ENCODE measurements at regions not wholly inside any gene's neighbourhood (a gene's known extent, or its start where the extent isn't known, plus 50 kb on each side); places are given as distances from the start of the nearest gene placed in this dataset.

DNA sequence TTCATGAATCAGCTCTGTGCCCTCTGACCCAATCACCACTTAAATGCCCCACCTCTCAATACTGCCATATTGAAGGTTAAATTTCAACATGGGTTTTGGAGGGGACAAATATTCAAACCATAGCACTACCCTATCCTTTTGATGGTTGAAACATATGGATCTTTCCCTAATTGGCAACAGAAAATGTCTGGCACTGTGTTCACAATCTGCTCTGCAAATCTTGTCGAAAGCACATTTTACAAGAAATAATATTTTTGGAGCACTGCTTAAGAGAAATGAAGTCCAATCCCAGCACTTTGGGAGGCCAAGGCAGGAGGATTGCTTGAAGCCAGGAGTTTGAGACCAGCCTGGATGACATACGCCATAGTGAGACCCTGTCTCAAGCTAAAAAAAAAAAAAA lies 130.6 kb upstream of the FAM9C start:
- H3K4me3 ChIP-seq (ENCODE audit: low read depth, low read length): no peak overlapping the region
- TF ChIP-seq, protein P1, sequence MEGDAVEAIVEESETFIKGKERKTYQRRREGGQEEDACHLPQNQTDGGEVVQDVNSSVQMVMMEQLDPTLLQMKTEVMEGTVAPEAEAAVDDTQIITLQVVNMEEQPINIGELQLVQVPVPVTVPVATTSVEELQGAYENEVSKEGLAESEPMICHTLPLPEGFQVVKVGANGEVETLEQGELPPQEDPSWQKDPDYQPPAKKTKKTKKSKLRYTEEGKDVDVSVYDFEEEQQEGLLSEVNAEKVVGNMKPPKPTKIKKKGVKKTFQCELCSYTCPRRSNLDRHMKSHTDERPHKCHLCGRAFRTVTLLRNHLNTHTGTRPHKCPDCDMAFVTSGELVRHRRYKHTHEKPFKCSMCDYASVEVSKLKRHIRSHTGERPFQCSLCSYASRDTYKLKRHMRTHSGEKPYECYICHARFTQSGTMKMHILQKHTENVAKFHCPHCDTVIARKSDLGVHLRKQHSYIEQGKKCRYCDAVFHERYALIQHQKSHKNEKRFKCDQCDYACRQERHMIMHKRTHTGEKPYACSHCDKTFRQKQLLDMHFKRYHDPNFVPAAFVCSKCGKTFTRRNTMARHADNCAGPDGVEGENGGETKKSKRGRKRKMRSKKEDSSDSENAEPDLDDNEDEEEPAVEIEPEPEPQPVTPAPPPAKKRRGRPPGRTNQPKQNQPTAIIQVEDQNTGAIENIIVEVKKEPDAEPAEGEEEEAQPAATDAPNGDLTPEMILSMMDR (IDR thresholded peaks at IDR 0.05; ENCODE audit: low read depth, low read length, missing control alignments): no peak
- no peak for DNase-seq (ENCODE audit: low read depth)

DNA sequence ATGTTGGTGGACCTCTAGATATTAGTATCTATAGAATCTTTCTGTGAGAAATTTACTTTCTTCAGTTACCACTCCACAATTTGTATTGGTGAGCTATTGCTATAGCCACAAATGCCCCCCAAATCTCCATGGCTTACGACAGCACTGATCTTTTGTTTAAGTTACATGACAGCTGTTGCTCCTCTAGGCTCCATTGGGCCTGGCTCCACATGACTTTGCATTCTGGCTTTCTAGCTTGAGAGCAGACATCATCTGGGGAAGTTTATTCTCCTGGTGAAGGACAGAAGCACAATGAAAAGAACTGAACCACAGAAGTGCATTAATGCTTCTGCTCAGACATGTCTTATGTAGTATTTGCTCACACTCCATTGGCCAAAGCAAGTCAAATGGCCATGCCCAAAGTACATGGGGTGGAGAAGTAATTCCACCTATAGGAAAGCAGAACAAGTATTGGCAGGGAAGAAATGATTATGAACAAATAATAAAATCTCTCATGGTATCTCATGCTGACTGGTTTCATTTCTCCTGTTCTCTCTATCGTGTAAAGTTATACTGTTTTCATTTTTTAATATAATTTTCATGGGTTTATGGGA lies 126.6 kb upstream of the FAM9C start:
- DNase-seq (ENCODE audit: low read depth): no peak
- TF ChIP-seq, protein P1 (IDR thresholded peaks at IDR 0.05; ENCODE audit: low read depth, low read length, missing control alignments): no peak
- H3K4me3 ChIP-seq (ENCODE audit: low read depth, low read length): no peak overlapping the region

DNA sequence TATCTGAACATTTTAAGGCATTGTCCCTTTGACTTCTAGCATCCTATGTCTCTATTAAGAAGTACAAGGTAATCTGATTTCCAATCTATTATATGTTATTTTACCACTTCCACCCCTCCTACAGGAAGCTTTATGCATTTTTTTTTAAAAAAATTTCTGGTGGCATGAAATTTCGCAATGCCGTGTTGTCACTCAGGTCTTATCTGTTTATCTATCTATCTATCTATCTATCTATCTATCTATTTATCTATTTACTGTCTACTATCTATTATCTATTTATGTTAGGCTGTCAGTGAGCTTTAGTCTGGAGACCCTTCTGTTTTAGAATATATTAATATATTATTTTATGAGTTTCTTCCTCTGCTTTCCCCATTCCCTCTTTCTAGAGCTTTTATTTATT lies 125.3 kb upstream of the FAM9C start:
- TF ChIP-seq, protein P1 (IDR thresholded peaks at IDR 0.05; ENCODE audit: low read depth, low read length, missing control alignments): no peak
- no peak overlapping the region for H3K4me3 ChIP-seq (ENCODE audit: low read depth, low read length)
- no peak for DNase-seq (ENCODE audit: low read depth)

DNA sequence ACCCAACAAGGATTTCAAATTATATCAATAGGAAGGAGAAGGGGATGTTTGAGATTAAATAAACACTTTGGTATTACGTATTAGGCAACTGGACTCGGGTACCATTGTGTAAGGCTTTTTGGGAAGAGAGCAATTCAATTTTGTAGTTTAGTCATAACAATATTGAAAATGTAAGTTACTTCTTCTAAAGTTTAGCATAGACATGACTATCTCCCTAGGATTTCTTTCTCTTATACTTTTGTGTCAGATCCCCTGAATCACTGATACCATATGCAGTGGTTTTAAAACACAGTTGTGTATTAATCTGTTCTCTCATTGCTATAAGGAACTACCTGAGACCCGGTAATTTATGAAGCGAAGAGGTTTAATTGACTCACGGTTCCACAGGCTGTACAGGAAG lies 123.8 kb upstream of the FAM9C start:
- TF ChIP-seq, protein P1 (IDR thresholded peaks at IDR 0.05; ENCODE audit: low read depth, low read length, missing control alignments): no peak
- no peak for DNase-seq (ENCODE audit: low read depth)
- no peak overlapping the region for H3K4me3 ChIP-seq (ENCODE audit: low read depth, low read length)

DNA sequence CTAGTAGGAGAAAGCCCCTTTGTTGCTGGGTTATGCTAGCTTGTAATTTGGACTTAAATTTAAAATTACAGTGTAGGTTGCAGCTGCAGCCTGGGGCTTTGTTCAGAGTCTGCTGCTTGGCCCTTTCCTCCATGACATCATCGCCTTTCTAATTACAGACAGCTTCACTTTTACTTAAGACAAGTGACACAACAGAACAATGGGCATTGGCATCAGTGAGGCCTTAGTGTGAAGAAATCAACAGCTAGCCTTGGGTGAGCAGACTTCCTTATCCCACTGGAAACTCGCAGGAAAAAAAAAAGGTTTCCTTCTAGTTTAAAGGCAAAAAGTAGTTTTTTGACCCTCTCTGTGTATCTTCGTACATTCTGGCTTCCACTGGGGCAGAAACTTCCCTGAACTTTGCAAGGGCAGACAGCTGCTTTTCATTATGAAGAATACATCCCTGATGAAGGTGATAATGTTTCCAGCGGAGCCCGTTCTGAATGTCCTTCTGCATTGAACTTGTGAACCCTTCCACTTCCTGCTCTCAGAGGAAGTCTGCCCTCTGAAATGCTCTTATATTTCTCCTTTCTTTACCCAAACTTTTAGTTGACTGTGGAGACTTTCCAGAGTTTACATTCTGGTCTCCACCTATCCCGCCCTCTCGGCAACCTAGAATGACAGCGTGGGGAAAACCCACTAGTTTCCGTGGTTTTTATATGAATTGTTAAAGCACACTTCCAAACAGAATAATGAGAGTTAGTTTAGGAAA lies 123.2 kb upstream of the FAM9C start:
- no peak overlapping the region for H3K4me3 ChIP-seq (ENCODE audit: low read depth, low read length)
- DNase-seq (ENCODE audit: low read depth): no peak
- TF ChIP-seq, protein P1 (IDR thresholded peaks at IDR 0.05; ENCODE audit: low read depth, low read length, missing control alignments): no peak

DNA sequence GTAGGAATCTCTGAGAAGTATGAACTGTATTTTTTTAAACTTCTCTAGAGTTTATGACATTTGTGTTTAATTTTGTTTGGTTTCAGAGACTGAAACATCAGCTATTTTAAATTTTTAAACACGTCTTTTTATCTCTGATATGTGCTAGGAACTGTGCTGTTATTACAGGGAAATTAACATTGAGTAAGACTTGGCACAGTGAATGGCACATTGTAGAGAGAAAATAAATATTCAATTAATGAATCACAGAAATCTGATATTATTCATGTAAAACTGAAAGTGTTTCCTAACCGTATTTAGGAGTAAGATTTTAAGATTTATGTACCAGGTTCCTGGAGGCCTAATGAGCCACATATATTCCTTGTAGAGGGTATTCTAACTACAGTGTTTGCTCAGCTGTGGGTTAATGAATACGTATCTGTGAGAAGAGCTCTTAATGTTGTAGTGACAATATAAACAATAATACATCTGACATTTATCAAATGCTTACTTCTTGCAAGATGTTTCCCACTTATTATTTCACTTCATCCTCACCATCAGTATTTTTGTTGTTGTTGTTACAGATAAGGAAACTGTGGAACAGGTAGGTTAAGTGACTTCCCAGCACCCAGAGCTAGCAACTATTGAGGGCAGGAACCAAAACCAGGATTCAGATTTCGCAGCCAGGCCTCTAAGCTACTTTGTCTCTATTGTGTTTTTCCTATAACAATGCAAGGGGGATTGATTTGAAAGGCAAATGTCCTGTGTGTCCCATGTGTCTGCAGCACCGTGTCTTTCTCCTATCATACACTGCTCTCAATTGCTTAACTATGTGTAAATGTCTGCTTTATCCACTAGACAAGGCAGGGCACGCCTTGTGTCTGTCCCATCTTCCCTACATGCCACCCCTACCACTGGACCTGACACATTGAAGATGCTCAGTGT lies 121.1 kb upstream of the FAM9C start:
- TF ChIP-seq, protein P1 (IDR thresholded peaks at IDR 0.05; ENCODE audit: low read depth, low read length, missing control alignments): no peak
- no peak overlapping the region for H3K4me3 ChIP-seq (ENCODE audit: low read depth, low read length)
- DNase-seq (ENCODE audit: low read depth): no peak

All from GM12864 (cell line).